Endothelial cell of umbilical vein (primary cell): ENCODE measurements at regions not wholly inside any gene's neighbourhood (a gene's known extent, or its start where the extent isn't known, plus 50 kb on each side); places are given as distances from the start of the nearest gene placed in this dataset.

Source experiments
- CTCF ChIP-seq, 2 donors: IDR thresholded peaks; 1 replicate in 1 of 2; 2 replicates in 1 of 2; pipeline ENCODE4 v1.5.1; 2011; ENCODE audit warnings: low read length in 2 of 2, mild to moderate bottlenecking in 2 of 2, moderate library complexity in 2 of 2, control low read depth in 1 of 2, inconsistent platforms in 1 of 2, low read depth in 1 of 2; ENCODE audit not compliant: insufficient read depth in 1 of 2; ENCODE audit errors: extremely low read depth in 1 of 2
- EZH2 ChIP-seq: IDR thresholded peaks from 2 replicates; pipeline ENCODE4 v1.6.1; 2012; ENCODE audit warnings: borderline replicate concordance, low read depth, mild to moderate bottlenecking, moderate library complexity, low read length, inconsistent platforms; ENCODE audit not compliant: severe bottlenecking
- JUN ChIP-seq: IDR thresholded peaks from 2 replicates; pipeline ENCODE4 v1.6.1; 2011; ENCODE audit warnings: borderline replicate concordance, low read depth; ENCODE audit not compliant: insufficient read length, insufficient read depth
- MYC ChIP-seq: IDR thresholded peaks from one replicate; pipeline ENCODE4 v1.6.1; 2011; ENCODE audit warnings: mild to moderate bottlenecking, low read depth, low read length
- POLR2A ChIP-seq: IDR thresholded peaks from 2 replicates; pipeline ENCODE4 v1.6.1; 2012; ENCODE audit warnings: low read depth, mild to moderate bottlenecking, control low read depth, low read length
- POLR2AphosphoS5 ChIP-seq: IDR thresholded peaks from 2 replicates; pipeline ENCODE4 v1.6.1; 2012; ENCODE audit warnings: low read depth, mild to moderate bottlenecking, control low read depth, low read length, moderate library complexity; ENCODE audit not compliant: insufficient read depth

- TF ChIP-seq CTCF (IDR thresholded peaks at IDR 0.05; ENCODE audit: extremely low read depth in 1 of 2, insufficient read depth in 1 of 2, low read depth in 1 of 2, low read length in 2 of 2) (no peak), EZH2 (no peak), JUN (no peak), POLR2A (no peak), MYC (no peak), POLR2AphosphoS5 (no peak)
Observed at GRCh38 chrY:13554949-13555348, 75.1 kb upstream of the UTY start.
